H1 (cell line): ENCODE measurements at regions not wholly inside any gene's neighbourhood (a gene's known extent, or its start where the extent isn't known, plus 50 kb on each side); places are given as distances from the start of the nearest gene placed in this dataset.

Experiments
- CHD1 ChIP-seq: IDR thresholded peaks from 2 replicates; pipeline ENCODE4 v1.6.1; 2012; ENCODE audit warnings: low read depth, low read length, improper control_type of control experiment
- E2F6 ChIP-seq: IDR thresholded peaks from 2 replicates; pipeline ENCODE4 v1.6.1; 2012; ENCODE audit warnings: inconsistent platforms
- RAD21 ChIP-seq, 2 experiments: IDR thresholded peaks in 1 of 2; conservative IDR thresholded peaks in 1 of 2; 2 replicates each; pipeline ENCODE4 v1.6.1; 2011; ENCODE audit warnings: low read depth in 2 of 2, low read length in 2 of 2, improper control_type of control experiment in 1 of 2, inconsistent platforms in 1 of 2, mild to moderate bottlenecking in 1 of 2, moderate library complexity in 1 of 2

- TF ChIP-seq RAD21 (IDR thresholded peaks at IDR 0.05 in 1 of 2, conservative IDR thresholded peaks at IDR 0.05 in 1 of 2; ENCODE audit: low read depth in 2 of 2, low read length in 2 of 2) (no peak), E2F6 (no peak), CHD1 (no peak)
Measured at GRCh38 chr2:226185616-226186211, 613.9 kb downstream of the IRS1 start (continued).
